GM18502 (cell line): ENCODE measurements at regions not wholly inside any gene's neighbourhood (a gene's known extent, or its start where the extent isn't known, plus 50 kb on each side); places are given as distances from the start of the nearest gene placed in this dataset.
A peak's percentile ranks its signal among the peaks of the same experiment; 100 is the strongest.
"Not testable (repeated sequence)": the region's sequence is repeated elsewhere in the genome, so short reads cannot be mapped to it uniquely, and the experiment has no call there.

Experiments used
- ATAC-seq: cut with Tn5 transposase; IDR thresholded peaks from one replicate; pipeline ENCODE4 v1.9.1; 2021; ENCODE audit warnings: mild to moderate bottlenecking; ENCODE audit not compliant: unreplicated experiment, poor library complexity

GRCh38 chr13:78102741-78103140 lies 184.1 kb upstream of the EDNRB start:
- ATAC-seq: peak; percentile 6

GRCh38 chr13:78102121-78102677 lies 183.6 kb upstream of the EDNRB start:
- peak; percentile 62 for ATAC-seq

GRCh38 chr13:78100486-78100885 lies 181.9 kb upstream of the EDNRB start:
- ATAC-seq: no peak

- no peak for ATAC-seq
Observed at GRCh38 chr13:78098249-78098648, 179.6 kb upstream of the EDNRB start.

GRCh38 chr13:78096221-78096620 lies 177.6 kb upstream of the EDNRB start:
- ATAC-seq: no peak

GRCh38 chr13:78087966-78088678 lies 169.5 kb upstream of the EDNRB start:
- ATAC-seq: no peak

GRCh38 chr13:78085434-78086225 lies 167.0 kb upstream of the EDNRB start:
- ATAC-seq: no peak

- no peak for ATAC-seq
Observed at GRCh38 chr13:78084401-78084800, 165.8 kb upstream of the EDNRB start.

GRCh38 chr13:78078168-78078567 lies 159.5 kb upstream of the EDNRB start:
- ATAC-seq: no peak

- no peak for ATAC-seq
Observed at GRCh38 chr13:78067290-78067689, 148.7 kb upstream of the EDNRB start.

- no peak for ATAC-seq
Observed at GRCh38 chr13:78065141-78065540, 146.5 kb upstream of the EDNRB start.

- ATAC-seq: no peak
Observed at GRCh38 chr13:78061806-78062205, 143.2 kb upstream of the EDNRB start.

GRCh38 chr13:78060966-78061365 lies 142.3 kb upstream of the EDNRB start:
- no peak for ATAC-seq

GRCh38 chr13:78056865-78057264 lies 138.2 kb upstream of the EDNRB start:
- ATAC-seq: not testable (repeated sequence)

- no peak for ATAC-seq
Observed at GRCh38 chr13:78054157-78054556, 135.5 kb upstream of the EDNRB start.

- no peak for ATAC-seq
Observed at GRCh38 chr13:78047151-78047550, 128.5 kb upstream of the EDNRB start.

- ATAC-seq: peak; percentile 78
Observed at GRCh38 chr13:78046331-78046730, 127.7 kb upstream of the EDNRB start.

GRCh38 chr13:78045916-78046315 lies 127.3 kb upstream of the EDNRB start:
- peak; percentile 29 for ATAC-seq

- ATAC-seq: not testable (repeated sequence)
Observed at GRCh38 chr13:78041366-78041765, 122.7 kb upstream of the EDNRB start.

GRCh38 chr13:78040205-78040830 lies 121.7 kb upstream of the EDNRB start:
- no peak for ATAC-seq

GRCh38 chr13:78036841-78037240 lies 118.2 kb upstream of the EDNRB start:
- no peak for ATAC-seq
